Smooth muscle cell (in vitro differentiated cells): ENCODE measurements at regions not wholly inside any gene's neighbourhood (a gene's known extent, or its start where the extent isn't known, plus 50 kb on each side); places are given as distances from the start of the nearest gene placed in this dataset.

Experiments used
- DNase-seq: peaks from one replicate; lab custom pipeline; 2025; ENCODE audit not compliant: unreplicated experiment; lab: John Stamatoyannopoulos, UW
- H2AFZ ChIP-seq: fragments of 200-600 bp; sonication (generic); 2 replicates; pipeline ENCODE4 v1.6.0; 2016; ENCODE audit warnings: antibody characterized with exemption, low read depth, mild to moderate bottlenecking
- H3F3A ChIP-seq: fragments of 200-600 bp; sonication (generic); 2 replicates; pipeline ENCODE4 v1.6.0; 2017; ENCODE audit warnings: antibody characterized with exemption, low read depth
- H3K27ac ChIP-seq: fragments of 200-600 bp; sonication (generic); 2 replicates; pipeline ENCODE4 v1.5.1; 2016; ENCODE audit warnings: low read depth, mild to moderate bottlenecking
- H3K27me3 ChIP-seq: fragments of 200-600 bp; sonication (generic); 2 replicates; pipeline ENCODE4 v1.6.1; 2016; ENCODE audit warnings: low read depth, mild to moderate bottlenecking
- H3K36me3 ChIP-seq: fragments of 200-600 bp; sonication (generic); 2 replicates; pipeline ENCODE4 v1.5.1; 2016; ENCODE audit warnings: low read depth
- H3K4me1 ChIP-seq: fragments of 200-600 bp; sonication (generic); 2 replicates; pipeline ENCODE4 v1.5.1; 2016; ENCODE audit warnings: low read depth
- H3K4me2 ChIP-seq: fragments of 200-600 bp; sonication (generic); 2 replicates; pipeline ENCODE4 v1.6.0; 2016; ENCODE audit warnings: mild to moderate bottlenecking
- H3K4me3 ChIP-seq: fragments of 200-600 bp; sonication (generic); 2 replicates; pipeline ENCODE4 v1.5.1; 2016; ENCODE audit warnings: mild to moderate bottlenecking
- H3K79me2 ChIP-seq: fragments of 200-600 bp; sonication (generic); 2 replicates; pipeline ENCODE4 v1.6.0; 2016; ENCODE audit warnings: low read depth, mild to moderate bottlenecking
- H3K9ac ChIP-seq: fragments of 200-600 bp; sonication (generic); 2 replicates; pipeline ENCODE4 v1.6.0; 2016; ENCODE audit warnings: low read depth
- H3K9me3 ChIP-seq: fragments of 200-600 bp; sonication (generic); replicated peaks from 2 replicates; pipeline ENCODE4 v1.5.1; 2016; ENCODE audit warnings: low read depth
- H4K20me1 ChIP-seq: fragments of 200-600 bp; sonication (generic); 2 replicates; pipeline ENCODE4 v1.6.0; 2016; ENCODE audit warnings: low read depth
- CTCF ChIP-seq: fragments of 200-600 bp; sonication (generic); IDR thresholded peaks from 2 replicates; pipeline ENCODE4 v1.5.1; 2017; ENCODE audit warnings: borderline replicate concordance, mild to moderate bottlenecking, antibody characterized with exemption; ENCODE audit not compliant: insufficient read depth, poor library complexity, severe bottlenecking
- WGBS: methylation state at CpG from one replicate; pipeline ENCODE4 v1.1.7; 2016; ENCODE audit warnings: low lambda C conversion rate; 5-methylcytosine and 5-hydroxymethylcytosine counted together

- no peaks in the 10 kb centered on the region for H3K79me2 ChIP-seq
- H3K9ac ChIP-seq, result no peak overlapping the region
- H4K20me1 ChIP-seq, result no peaks in the 10 kb centered on the region
- no peak overlapping the region for H3K4me3 ChIP-seq
- no peaks in the 10 kb centered on the region for H3K27me3 ChIP-seq
- no peaks in the 10 kb centered on the region for H3F3A ChIP-seq
- H3K36me3 ChIP-seq, result no peaks in the 10 kb centered on the region
- TF ChIP-seq CTCF, result no peak
- no peak overlapping the region for H2AFZ ChIP-seq
- H3K27ac ChIP-seq, result no peak overlapping the region
- no peak for DNase-seq
- no peaks in the 10 kb centered on the region for H3K9me3 ChIP-seq
- H3K4me1 ChIP-seq, result peaks cover 3% of the 10 kb centered on the region
- WGBS, result 94% methylated on average over 2 of the region's 2 CpGs
- H3K4me2 ChIP-seq, result no peak overlapping the region
Measured at GRCh38 chr5:156142867-156143266, 184.1 kb upstream of the SGCD start.

GRCh38 chr5:156147261-156147943 lies 179.6 kb upstream of the SGCD start:
- Histone ChIP-seq H3K4me1 (peaks cover 8% of the 10 kb centered on the region), H3K4me3 (no peak overlapping the region), H3K9ac (no peak overlapping the region), H3K4me2 (peak overlapping the region; percentile 63), H4K20me1 (no peaks in the 10 kb centered on the region), H3K9me3 (no peaks in the 10 kb centered on the region), H3K79me2 (no peaks in the 10 kb centered on the region), H3K36me3 (no peaks in the 10 kb centered on the region), H3K27ac (peak overlapping the region; percentile 14), H3F3A (no peaks in the 10 kb centered on the region), H2AFZ (peak overlapping the region; percentile 20), H3K27me3 (no peaks in the 10 kb centered on the region)
- WGBS, result 56% methylated on average over 2 of the region's 2 CpGs
- TF ChIP-seq CTCF, result no peak
- DNase-seq, result no peak

GRCh38 chr5:156147944-156148285 lies 179.0 kb upstream of the SGCD start:
- peak overlapping the region; percentile 14 for H3K27ac ChIP-seq
- H2AFZ ChIP-seq, result peak overlapping the region; percentile 20
- H3K9ac ChIP-seq, result no peak overlapping the region
- no peaks in the 10 kb centered on the region for H4K20me1 ChIP-seq
- DNase-seq, result no peak
- H3K4me2 ChIP-seq, result peak overlapping the region; percentile 63
- no peaks in the 10 kb centered on the region for H3K79me2 ChIP-seq
- no peaks in the 10 kb centered on the region for H3F3A ChIP-seq
- no peak overlapping the region for H3K4me3 ChIP-seq
- H3K36me3 ChIP-seq, result no peaks in the 10 kb centered on the region
- peaks cover 8% of the 10 kb centered on the region for H3K4me1 ChIP-seq
- H3K9me3 ChIP-seq, result no peaks in the 10 kb centered on the region
- H3K27me3 ChIP-seq, result no peaks in the 10 kb centered on the region
- TF ChIP-seq CTCF, result no peak
- 26% methylated on average over 1 of the region's 1 CpG for WGBS

GRCh38 chr5:156148301-156148700 lies 178.7 kb upstream of the SGCD start:
- peaks cover 8% of the 10 kb centered on the region for H3K4me1 ChIP-seq
- no peak overlapping the region for H3K4me3 ChIP-seq
- peak overlapping the region; percentile 63 for H3K4me2 ChIP-seq
- H3K79me2 ChIP-seq, result no peaks in the 10 kb centered on the region
- H2AFZ ChIP-seq, result peak overlapping the region; percentile 20
- H3K9ac ChIP-seq, result no peak overlapping the region
- TF ChIP-seq CTCF, result no peak
- H3K36me3 ChIP-seq, result no peaks in the 10 kb centered on the region
- no peaks in the 10 kb centered on the region for H4K20me1 ChIP-seq
- 85% methylated on average over 1 of the region's 1 CpG for WGBS
- peak overlapping the region; percentile 14 for H3K27ac ChIP-seq
- no peaks in the 10 kb centered on the region for H3F3A ChIP-seq
- H3K27me3 ChIP-seq, result no peaks in the 10 kb centered on the region
- H3K9me3 ChIP-seq, result no peaks in the 10 kb centered on the region
- DNase-seq, result no peak
